ENCODE measurements at regions not wholly inside any gene's neighbourhood (a gene's known extent, or its start where the extent isn't known, plus 50 kb on each side); places are given as distances from the start of the nearest gene placed in this dataset.

DNA sequence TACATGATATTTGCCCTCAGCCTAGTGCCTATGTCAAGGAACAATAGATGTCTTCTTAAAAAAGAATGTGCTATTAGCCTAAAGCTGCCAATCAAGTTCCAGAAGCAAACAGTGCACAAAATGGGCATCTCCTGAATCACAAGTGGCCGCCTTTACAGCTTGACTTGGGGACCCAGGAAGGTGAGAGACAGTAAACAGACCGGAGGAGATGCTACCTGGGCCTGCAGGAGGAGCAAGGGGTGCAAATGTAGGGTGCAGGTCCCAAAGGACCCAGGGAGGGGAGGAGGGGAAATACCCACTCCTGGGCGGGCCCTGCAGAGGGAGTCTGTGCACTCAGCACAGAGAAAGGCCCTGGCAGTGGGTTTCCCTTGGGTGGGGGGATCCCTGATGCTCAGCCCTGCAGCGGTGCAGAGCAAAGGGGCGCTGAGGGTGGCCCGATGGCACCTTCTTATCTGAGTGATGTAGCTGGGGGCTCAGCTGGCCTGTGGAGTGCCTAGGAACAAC lies 147.7 kb downstream of the WDR11 start:
- TF ChIP-seq, protein P1, sequence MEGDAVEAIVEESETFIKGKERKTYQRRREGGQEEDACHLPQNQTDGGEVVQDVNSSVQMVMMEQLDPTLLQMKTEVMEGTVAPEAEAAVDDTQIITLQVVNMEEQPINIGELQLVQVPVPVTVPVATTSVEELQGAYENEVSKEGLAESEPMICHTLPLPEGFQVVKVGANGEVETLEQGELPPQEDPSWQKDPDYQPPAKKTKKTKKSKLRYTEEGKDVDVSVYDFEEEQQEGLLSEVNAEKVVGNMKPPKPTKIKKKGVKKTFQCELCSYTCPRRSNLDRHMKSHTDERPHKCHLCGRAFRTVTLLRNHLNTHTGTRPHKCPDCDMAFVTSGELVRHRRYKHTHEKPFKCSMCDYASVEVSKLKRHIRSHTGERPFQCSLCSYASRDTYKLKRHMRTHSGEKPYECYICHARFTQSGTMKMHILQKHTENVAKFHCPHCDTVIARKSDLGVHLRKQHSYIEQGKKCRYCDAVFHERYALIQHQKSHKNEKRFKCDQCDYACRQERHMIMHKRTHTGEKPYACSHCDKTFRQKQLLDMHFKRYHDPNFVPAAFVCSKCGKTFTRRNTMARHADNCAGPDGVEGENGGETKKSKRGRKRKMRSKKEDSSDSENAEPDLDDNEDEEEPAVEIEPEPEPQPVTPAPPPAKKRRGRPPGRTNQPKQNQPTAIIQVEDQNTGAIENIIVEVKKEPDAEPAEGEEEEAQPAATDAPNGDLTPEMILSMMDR (IDR thresholded peaks at IDR 0.05): no peak
- H3K9me3 ChIP-seq: no peaks in the 10 kb centered on the region
- H3K4me1 ChIP-seq (ENCODE audit: control insufficient read depth in 1 of 2, insufficient read depth in 1 of 2, low read depth in 1 of 2, low read length in 1 of 2): no peaks in the 10 kb centered on the region
- no peak overlapping the region for H3K4me3 ChIP-seq (ENCODE audit: low read depth in 1 of 2, low read length in 1 of 2)
- H3K27me3 ChIP-seq: peaks cover 6% of the 10 kb centered on the region
- H3K36me3 ChIP-seq: no peaks in the 10 kb centered on the region
- no peak overlapping the region for H3K27ac ChIP-seq

DNA sequence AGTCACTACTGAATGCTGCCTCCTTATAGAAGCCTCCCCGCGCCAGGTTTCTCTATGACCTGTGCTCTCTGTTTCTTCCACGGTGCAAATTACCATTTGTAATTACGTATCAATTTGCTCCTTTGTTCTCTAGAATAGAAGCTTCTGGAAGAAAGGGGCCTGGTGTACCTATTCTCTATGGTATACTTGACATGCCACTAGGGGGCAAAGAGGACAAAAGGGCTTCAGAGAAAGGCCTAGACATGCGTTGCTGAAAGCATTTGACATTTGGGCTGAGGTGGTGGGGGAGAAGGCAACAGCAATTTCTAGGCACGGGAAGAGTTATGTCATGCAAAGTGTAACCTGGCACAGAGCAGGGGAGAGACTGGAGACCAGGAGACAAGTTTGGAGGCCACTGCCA lies 148.7 kb downstream of the WDR11 start:
- TF ChIP-seq, protein P1 (IDR thresholded peaks at IDR 0.05): no peak
- Histone ChIP-seq H3K36me3 (no peaks in the 10 kb centered on the region), H3K4me3 (ENCODE audit: low read depth in 1 of 2, low read length in 1 of 2) (no peak overlapping the region), H3K27ac (no peak overlapping the region), H3K9me3 (no peaks in the 10 kb centered on the region), H3K4me1 (ENCODE audit: control insufficient read depth in 1 of 2, insufficient read depth in 1 of 2, low read depth in 1 of 2, low read length in 1 of 2) (no peaks in the 10 kb centered on the region), H3K27me3 (peaks cover 6% of the 10 kb centered on the region)

- Histone ChIP-seq H3K27ac (no peak overlapping the region), H3K27me3 (no peaks in the 10 kb centered on the region)
Observed at GRCh38 chr10:121002586-121003205, 151.5 kb downstream of the WDR11 start.

DNA sequence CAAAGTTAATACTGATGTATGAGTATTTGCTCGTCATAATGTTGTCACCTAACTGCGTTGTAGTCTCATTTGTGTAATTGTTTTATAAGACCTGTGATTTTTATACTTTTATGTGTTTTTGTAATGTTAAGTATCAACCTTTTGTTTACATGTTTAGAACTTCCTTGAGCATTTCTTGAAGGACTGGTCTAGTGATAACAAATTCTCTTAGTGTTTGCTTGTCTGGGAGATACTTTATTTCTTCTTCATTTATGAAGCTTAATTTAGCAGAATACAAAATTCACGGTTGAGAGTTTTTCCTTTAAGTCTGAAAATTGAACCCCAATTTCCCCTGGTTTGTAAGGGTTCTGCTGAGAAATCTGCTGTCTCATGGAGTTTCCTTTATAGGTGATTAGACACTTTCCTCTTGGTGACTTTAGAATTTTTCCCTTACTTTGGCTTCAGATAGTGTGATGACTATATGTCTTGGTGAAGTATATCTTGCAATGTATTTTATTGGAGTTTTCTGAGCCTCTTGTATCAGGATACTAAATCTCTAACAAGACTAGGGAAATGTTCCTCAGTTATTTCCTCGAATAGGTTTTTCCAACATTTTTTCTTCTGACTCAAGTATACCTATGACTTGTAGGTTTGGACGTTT lies 154.9 kb downstream of the WDR11 start:
- no peaks in the 10 kb centered on the region for H3K4me1 ChIP-seq (ENCODE audit: control insufficient read depth in 1 of 2, insufficient read depth in 1 of 2, low read depth in 1 of 2, low read length in 1 of 2)
- H3K4me3 ChIP-seq (ENCODE audit: low read depth in 1 of 2, low read length in 1 of 2): no peak overlapping the region
- H3K36me3 ChIP-seq: no peaks in the 10 kb centered on the region
- H3K27me3 ChIP-seq: no peaks in the 10 kb centered on the region
- no peak overlapping the region for H3K27ac ChIP-seq
- no peaks in the 10 kb centered on the region for H3K9me3 ChIP-seq
- TF ChIP-seq, protein P1 (IDR thresholded peaks at IDR 0.05): no peak

More at GRCh38 chr10:121002586-121003205, 151.5 kb downstream of the WDR11 start:
- H3K4me1 ChIP-seq (ENCODE audit: control insufficient read depth in 1 of 2, insufficient read depth in 1 of 2, low read depth in 1 of 2, low read length in 1 of 2): no peaks in the 10 kb centered on the region
- H3K36me3 ChIP-seq: no peaks in the 10 kb centered on the region
- no peak overlapping the region for H3K4me3 ChIP-seq (ENCODE audit: low read depth in 1 of 2, low read length in 1 of 2)
- H3K9me3 ChIP-seq: no peaks in the 10 kb centered on the region
- TF ChIP-seq, protein P1 (IDR thresholded peaks at IDR 0.05): no peak

- no peaks in the 10 kb centered on the region for H3K9me3 ChIP-seq
- TF ChIP-seq, protein P1 (IDR thresholded peaks at IDR 0.05): no peak
- no peaks in the 10 kb centered on the region for H3K4me1 ChIP-seq (ENCODE audit: control insufficient read depth in 1 of 2, insufficient read depth in 1 of 2, low read depth in 1 of 2, low read length in 1 of 2)
- H3K27ac ChIP-seq: no peak overlapping the region
- no peaks in the 10 kb centered on the region for H3K27me3 ChIP-seq
- H3K36me3 ChIP-seq: no peaks in the 10 kb centered on the region
- H3K4me3 ChIP-seq (ENCODE audit: low read depth in 1 of 2, low read length in 1 of 2): no peak overlapping the region
Observed at GRCh38 chr10:121007264-121007663, 156.1 kb downstream of the WDR11 start.

Measured in neutrophil (primary cell).